ENCODE measurements at regions not wholly inside any gene's neighbourhood (a gene's known extent, or its start where the extent isn't known, plus 50 kb on each side); places are given as distances from the start of the nearest gene placed in this dataset.

- DNase-seq = no peak
- Mint-ChIP-seq H3K27ac (no peak overlapping the region), H3K4me3 (no peak overlapping the region), H3K27me3 (ENCODE audit: insufficient read depth) (no peaks in the 10 kb centered on the region), H3K9me3 (peaks cover 14% of the 10 kb centered on the region), H3K4me1 (ENCODE audit: low read depth) (peaks cover 11% of the 10 kb centered on the region), H3K36me3 (ENCODE audit: low read depth) (peaks cover 9% of the 10 kb centered on the region)
- no peak for TF ChIP-seq CTCF (IDR thresholded peaks at IDR 0.05)
Observed at GRCh38 chr1:162964901-162965300, 103.9 kb upstream of the CCDC190 start.

- H3K4me1 Mint-ChIP-seq (ENCODE audit: low read depth) = peaks cover 35% of the 10 kb centered on the region
- TF ChIP-seq CTCF (IDR thresholded peaks at IDR 0.05) = no peak
- H3K27me3 Mint-ChIP-seq (ENCODE audit: insufficient read depth) = no peaks in the 10 kb centered on the region
- H3K4me3 Mint-ChIP-seq = no peak overlapping the region
- peak overlapping the region; percentile 28; the same call in 1 of the 2 replicates for H3K27ac Mint-ChIP-seq
- H3K9me3 Mint-ChIP-seq = no peaks in the 10 kb centered on the region
- H3K36me3 Mint-ChIP-seq (ENCODE audit: low read depth) = no peaks in the 10 kb centered on the region; the same call in 1 of the 2 replicates
- DNase-seq = peak; percentile 45
Observed at GRCh38 chr1:162956922-162957321, 95.9 kb upstream of the CCDC190 start.

- DNase-seq = no peak
- Mint-ChIP-seq H3K27ac (no peak overlapping the region), H3K27me3 (ENCODE audit: insufficient read depth) (no peaks in the 10 kb centered on the region), H3K4me3 (no peak overlapping the region), H3K4me1 (ENCODE audit: low read depth) (peaks cover 33% of the 10 kb centered on the region), H3K9me3 (no peaks in the 10 kb centered on the region), H3K36me3 (ENCODE audit: low read depth) (no peaks in the 10 kb centered on the region; the same call in 1 of the 2 replicates)
- TF ChIP-seq CTCF (IDR thresholded peaks at IDR 0.05) = no peak
Observed at GRCh38 chr1:162954824-162955223, 93.8 kb upstream of the CCDC190 start.

GRCh38 chr1:162952956-162953355, 92.0 kb upstream of the CCDC190 start:
- H3K27me3 Mint-ChIP-seq (ENCODE audit: insufficient read depth) = no peaks in the 10 kb centered on the region
- no peaks in the 10 kb centered on the region; the same call in 1 of the 2 replicates for H3K36me3 Mint-ChIP-seq (ENCODE audit: low read depth)
- H3K4me3 Mint-ChIP-seq = no peak overlapping the region
- DNase-seq = no peak
- H3K9me3 Mint-ChIP-seq = no peaks in the 10 kb centered on the region
- H3K4me1 Mint-ChIP-seq (ENCODE audit: low read depth) = peaks cover 31% of the 10 kb centered on the region
- TF ChIP-seq CTCF (IDR thresholded peaks at IDR 0.05) = no peak
- H3K27ac Mint-ChIP-seq = no peak overlapping the region

- no peaks in the 10 kb centered on the region for H3K9me3 Mint-ChIP-seq
- H3K4me3 Mint-ChIP-seq = no peak overlapping the region
- no peaks in the 10 kb centered on the region for H3K27me3 Mint-ChIP-seq (ENCODE audit: insufficient read depth)
- TF ChIP-seq CTCF (IDR thresholded peaks at IDR 0.05) = no peak
- peaks cover 19% of the 10 kb centered on the region for H3K4me1 Mint-ChIP-seq (ENCODE audit: low read depth)
- no peaks in the 10 kb centered on the region; the same call in 1 of the 2 replicates for H3K36me3 Mint-ChIP-seq (ENCODE audit: low read depth)
- no peak for DNase-seq
- H3K27ac Mint-ChIP-seq = no peak overlapping the region
Observed at GRCh38 chr1:162951553-162952315, 90.8 kb upstream of the CCDC190 start.
